GM21717 (cell line): ENCODE measurements at regions not wholly inside any gene's neighbourhood (a gene's known extent, or its start where the extent isn't known, plus 50 kb on each side); places are given as distances from the start of the nearest gene placed in this dataset.
"Not testable (repeated sequence)": the region's sequence is repeated elsewhere in the genome, so short reads cannot be mapped to it uniquely, and the experiment has no call there.

Source experiments
- ATAC-seq: cut with Tn5 transposase; IDR thresholded peaks from one replicate; pipeline ENCODE4 v1.9.1; 2021; ENCODE audit warnings: mild to moderate bottlenecking, moderate library complexity; ENCODE audit not compliant: unreplicated experiment

DNA sequence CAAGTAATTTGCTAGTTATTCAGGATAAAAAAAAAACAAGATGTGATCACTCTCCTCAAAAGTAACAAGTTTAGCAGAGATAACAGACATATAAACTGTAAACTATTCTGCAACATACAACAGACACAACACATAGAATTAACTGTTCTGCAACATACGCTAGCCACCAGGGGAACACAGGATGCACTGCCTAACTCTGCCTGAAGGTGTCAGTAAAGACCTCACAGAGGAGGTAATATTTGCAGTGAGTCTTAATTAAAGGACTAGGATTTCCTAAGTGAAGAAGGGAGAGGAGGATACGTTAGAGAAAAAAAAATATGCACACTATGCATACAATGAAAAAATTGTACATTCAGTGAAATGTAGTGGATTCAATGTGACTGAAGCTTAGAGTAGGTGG lies 129.6 kb downstream of the NBPF8 start:
- not testable (repeated sequence) for ATAC-seq

GRCh38 chr1:120550335-120550734 lies 135.5 kb downstream of the NBPF8 start:
- not testable (repeated sequence) for ATAC-seq

DNA sequence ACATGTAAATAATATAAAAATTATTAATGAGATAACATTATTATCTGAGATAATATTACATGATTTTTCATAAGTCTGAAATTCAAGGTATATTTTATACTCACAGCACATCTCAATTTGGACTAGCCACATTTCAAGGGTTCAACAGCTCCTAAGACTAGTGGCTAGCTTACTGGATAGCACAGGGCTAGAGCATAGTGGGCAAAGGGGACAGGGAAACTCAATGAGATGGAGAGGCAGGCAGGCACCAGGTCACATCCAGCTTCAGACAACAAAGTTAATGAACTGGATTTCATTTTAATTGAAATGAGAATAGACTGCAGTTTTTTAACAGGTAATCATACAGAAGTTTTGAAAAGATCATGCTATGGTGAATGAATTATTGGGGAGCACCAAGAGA lies 137.4 kb downstream of the NBPF8 start:
- not testable (repeated sequence) for ATAC-seq

DNA sequence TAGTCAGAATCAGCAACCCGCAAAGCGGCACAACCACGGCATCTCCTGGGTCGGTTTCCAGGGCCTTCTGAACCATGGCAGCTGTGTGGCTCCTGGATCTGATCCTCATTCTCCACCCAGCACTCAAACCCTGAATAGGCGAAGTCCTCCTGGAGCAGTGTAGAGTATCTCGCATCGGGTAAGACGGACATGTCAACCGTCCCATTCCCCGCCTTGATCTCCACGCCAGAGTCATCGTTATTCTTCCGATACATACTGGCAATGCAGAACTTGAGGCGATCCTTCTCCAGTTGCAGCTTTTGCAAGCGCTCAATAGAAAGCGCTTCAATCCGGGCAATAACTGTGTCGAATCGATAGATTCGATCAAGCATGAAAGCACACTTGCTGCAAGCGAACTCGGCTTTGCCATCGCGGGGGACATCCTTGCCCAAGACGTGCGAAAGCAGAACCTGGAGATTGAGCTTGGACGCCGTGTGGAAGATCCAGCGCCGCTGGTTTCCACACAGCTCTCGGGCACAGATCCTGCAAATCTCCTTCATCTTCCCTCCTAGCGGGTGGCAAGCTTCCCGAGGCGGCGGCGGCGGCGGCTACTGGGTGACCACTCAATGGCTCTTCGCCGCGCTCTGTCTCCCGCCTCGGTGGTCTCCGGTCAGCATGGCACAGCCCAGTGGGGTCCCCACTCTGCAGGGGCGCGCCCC lies 142.9 kb downstream of the NBPF8 start:
- ATAC-seq: not testable (repeated sequence)

GRCh38 chr1:120558303-120559060 lies 143.6 kb downstream of the NBPF8 start:
- peak; percentile 74 for ATAC-seq

DNA sequence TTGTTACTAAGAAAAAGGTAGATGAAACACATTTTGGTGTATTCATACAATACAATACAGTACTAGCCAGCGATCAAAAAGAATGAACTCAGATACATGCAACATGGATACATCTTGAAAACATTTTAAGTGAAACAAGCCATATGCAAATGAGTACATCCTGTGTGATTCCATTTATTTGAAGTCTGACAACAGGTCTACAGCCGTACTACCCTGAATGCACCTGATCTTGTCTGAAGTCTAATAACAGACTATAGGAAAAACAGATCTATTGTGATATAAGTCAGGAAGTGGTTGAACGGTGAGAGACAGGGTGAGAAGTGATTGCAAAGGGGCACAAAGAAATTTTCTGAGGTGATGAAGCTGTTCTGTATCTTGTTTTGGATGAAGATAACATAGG lies 146.9 kb downstream of the NBPF8 start:
- not testable (repeated sequence) for ATAC-seq

- not testable (repeated sequence) for ATAC-seq
Measured at GRCh38 chr1:120565396-120565795, 150.6 kb downstream of the NBPF8 start.

GRCh38 chr1:120567620-120568019 lies 152.8 kb downstream of the NBPF8 start:
- not testable (repeated sequence) for ATAC-seq

- not testable (repeated sequence) for ATAC-seq
Measured at GRCh38 chr1:120575201-120575600, 148.5 kb upstream of the NBPF26 start.

DNA sequence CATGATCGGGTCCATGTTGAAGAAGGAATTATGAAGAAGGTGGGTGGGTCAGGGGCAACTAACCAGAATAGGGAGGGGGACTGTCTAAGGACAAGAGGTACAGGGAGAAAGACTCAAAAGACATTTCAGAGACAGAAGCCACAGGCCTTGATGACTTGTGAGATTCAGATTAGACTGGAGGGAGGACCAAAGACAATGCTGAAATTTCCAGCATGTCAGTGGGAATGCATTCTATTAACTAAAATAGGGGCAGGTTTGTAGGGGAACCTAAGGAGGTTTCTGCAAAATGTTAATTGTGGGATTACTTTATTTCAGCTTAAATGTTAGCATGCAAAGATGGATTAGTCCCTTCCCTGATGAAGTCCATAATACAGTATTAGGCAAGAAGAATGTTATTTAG lies 141.6 kb upstream of the NBPF26 start:
- ATAC-seq: not testable (repeated sequence)

- ATAC-seq: not testable (repeated sequence)
Measured at GRCh38 chr1:120586053-120586452, 137.7 kb upstream of the NBPF26 start.

DNA sequence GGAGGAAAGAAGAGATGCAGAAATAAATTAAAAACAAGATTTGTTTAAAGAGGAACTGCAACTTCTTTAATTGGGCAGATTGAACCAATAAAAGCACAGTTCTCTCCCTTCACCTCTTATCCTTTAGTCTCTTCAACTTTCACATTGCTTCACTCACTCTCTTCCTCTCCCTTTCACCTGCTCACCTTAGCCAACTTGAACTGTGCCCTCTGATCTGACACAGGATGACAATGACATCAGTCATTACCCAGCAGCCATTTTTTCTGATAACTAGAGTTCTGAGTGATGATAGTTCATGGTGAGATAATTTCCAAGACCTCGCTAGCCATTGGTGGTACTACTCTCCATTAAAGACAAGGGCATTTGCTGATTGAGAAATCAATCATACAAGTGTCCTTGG lies 134.9 kb upstream of the NBPF26 start:
- not testable (repeated sequence) for ATAC-seq

DNA sequence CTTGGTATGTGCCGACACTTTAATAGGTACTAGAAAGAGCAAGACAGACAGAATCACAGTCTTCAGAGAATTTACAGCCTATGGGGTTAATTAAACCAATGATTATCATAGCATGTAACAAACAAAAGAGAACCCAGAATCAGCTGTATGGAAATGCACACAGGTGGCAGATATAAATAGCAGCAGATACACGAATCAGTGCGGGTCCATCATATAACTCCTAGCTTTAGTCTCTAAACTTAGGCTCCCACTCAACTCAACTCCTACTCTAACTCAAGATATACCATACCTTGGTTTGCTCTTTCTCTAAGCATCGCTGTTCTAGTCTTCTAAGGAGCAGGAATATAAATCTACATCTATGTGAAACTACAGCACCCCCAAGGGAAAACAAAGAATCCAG lies 132.0 kb upstream of the NBPF26 start:
- peak; percentile 47 for ATAC-seq

DNA sequence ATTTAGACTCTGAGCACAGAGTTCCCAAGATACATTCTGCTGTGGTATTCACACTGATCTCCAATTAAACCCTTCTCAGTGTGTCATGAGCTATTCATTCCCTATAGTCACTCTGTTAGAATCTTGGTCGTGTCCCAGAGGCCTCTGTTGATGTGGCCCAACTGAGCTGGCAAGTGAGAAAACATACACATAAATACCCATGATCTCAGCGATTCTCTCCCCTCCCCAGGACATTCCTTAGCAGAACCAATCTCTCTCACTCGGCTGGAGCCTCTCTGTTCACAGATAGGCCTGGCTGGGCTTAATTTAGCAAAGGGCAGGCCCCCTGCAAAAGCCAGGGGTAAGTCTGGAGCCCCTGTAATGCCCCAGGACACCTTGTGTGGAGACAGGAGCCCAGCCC lies 130.8 kb upstream of the NBPF26 start:
- not testable (repeated sequence) for ATAC-seq

DNA sequence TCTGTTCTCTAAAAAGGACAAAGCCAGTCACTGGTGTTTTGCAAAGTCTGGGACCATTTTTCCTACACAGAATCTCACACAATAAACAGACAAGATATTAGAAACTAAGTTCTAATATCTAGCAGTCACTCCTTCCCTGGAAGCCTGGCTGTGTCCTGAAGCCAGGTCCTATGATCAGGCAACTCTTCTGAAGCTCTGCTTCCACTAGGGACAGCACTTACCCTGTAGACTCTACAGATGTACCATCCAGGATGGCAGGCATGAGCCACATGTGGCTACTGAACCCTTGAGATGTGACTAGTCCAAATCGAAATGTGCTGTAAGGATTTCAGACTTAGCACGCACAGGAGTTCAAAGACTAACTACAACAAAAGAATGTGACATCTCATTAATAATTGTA lies 130.1 kb upstream of the NBPF26 start:
- ATAC-seq: not testable (repeated sequence)

GRCh38 chr1:120598331-120598951 lies 125.3 kb upstream of the NBPF26 start:
- not testable (repeated sequence) for ATAC-seq

GRCh38 chr1:120599511-120599910 lies 124.2 kb upstream of the NBPF26 start:
- not testable (repeated sequence) for ATAC-seq

- not testable (repeated sequence) for ATAC-seq
Measured at GRCh38 chr1:120600442-120601041, 123.2 kb upstream of the NBPF26 start.

DNA sequence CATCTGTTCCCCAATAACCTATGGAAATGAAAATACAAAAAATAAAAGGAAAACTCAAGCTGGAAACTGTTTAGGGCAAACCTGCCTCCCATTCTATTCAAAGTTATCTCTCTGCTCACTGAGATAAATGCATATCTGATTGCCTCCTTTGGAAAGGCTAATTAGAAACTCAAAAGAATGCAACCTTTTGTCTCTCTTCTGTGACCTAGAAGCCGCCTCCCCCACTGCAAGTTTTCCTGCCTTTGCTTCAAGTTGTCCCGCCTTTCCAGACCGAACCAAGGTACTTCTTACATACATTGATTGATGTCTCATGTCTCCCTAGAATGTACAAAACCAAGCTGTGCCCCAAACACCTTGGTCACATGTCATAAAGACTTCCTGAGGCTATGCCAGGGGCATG lies 115.9 kb upstream of the NBPF26 start:
- not testable (repeated sequence) for ATAC-seq

- ATAC-seq: not testable (repeated sequence)
Measured at GRCh38 chr1:120608314-120609014, 115.3 kb upstream of the NBPF26 start.
